ENCODE measurements at regions not wholly inside any gene's neighbourhood (a gene's known extent, or its start where the extent isn't known, plus 50 kb on each side); places are given as distances from the start of the nearest gene placed in this dataset.

DNA sequence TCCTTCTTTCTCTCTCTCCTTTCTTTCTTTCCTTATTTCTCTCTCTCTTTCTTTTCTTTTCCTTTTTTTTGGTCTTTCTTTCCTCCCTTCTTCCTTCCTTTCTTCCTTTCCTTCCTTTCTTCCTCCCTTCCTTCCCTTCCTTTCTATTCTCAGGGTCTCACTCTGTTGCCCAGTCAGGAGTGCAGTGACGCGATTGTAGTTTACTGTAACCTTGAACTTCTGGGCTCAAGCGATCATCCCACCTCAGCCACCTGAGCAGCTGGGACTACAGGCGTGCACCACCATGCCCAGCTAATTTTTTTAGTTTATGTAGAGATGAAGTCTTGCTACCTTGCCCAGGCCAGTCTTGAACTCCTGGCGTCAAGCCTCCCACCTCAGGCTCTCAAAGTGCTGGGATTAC lies 83.8 kb upstream of the PPM1B start:
- intact Hi-C loops (cut with micrococcal nuclease) (loop anchor here (5.0 kb wide), 1 partner anchor 872 kb away; no protein-coding TSS in a partner anchor), dilution Hi-C loops (cut with MboI; ENCODE audit: extremely low pct_ligation_motif_present, low sequenced_read_pairs) (no loop called here)
- Histone ChIP-seq H3K4me3 (replicated peaks in 1 of 3; ENCODE audit: insufficient read depth in 1 of 3, low read depth in 1 of 3, low read length in 3 of 3) (no peak overlapping the region), H3K9ac (replicated peaks; ENCODE audit: extremely low read depth, insufficient read depth, low read length) (no peak overlapping the region), H3K9me1 (replicated peaks; ENCODE audit: control insufficient read depth, extremely low read depth, insufficient read depth, low read length) (no peaks in the 10 kb centered on the region), H3K9me3 (replicated peaks; ENCODE audit: control insufficient read depth, insufficient read depth, low read length) (no peaks in the 10 kb centered on the region), H4K20me1 (replicated peaks; ENCODE audit: control insufficient read depth, extremely low read depth, insufficient read depth, low read length) (no peaks in the 10 kb centered on the region), H2AFZ (ENCODE audit: low read depth, low read length) (no peak overlapping the region), H3K79me2 (ENCODE audit: control insufficient read depth, insufficient read depth, low read length) (no peaks in the 10 kb centered on the region), H3K27me3 (ENCODE audit: control insufficient read depth in 2 of 2, insufficient read depth in 2 of 2, low read length in 2 of 2) (peaks cover 11 to 17% of the 10 kb centered on the region in 2 experiments), H3K4me1 (ENCODE audit: control insufficient read depth, extremely low read depth, insufficient read depth, low read length) (peaks cover 4% of the 10 kb centered on the region), H3K27ac (ENCODE audit: insufficient read depth, low read depth, low read length) (no peak overlapping the region), H3K36me3 (ENCODE audit: control insufficient read depth in 2 of 2, extremely low read depth in 1 of 2, insufficient read depth in 2 of 2, low read length in 2 of 2) (no peaks in the 10 kb centered on the region), H3K4me2 (ENCODE audit: insufficient read depth, low read length) (no peak overlapping the region)
- ChIA-PET CTCF (interaction anchor here (1.0 to 1.7 kb wide), 3 partner anchors 41 to 884 kb away, joined by 3 to 5 read pairs (median 3); no protein-coding TSS in a partner anchor), POLR2A (no interaction called here)
- no peak for DNase-seq (ENCODE audit: low read depth, low spot score)
- TF ChIP-seq MYC (IDR thresholded peaks at IDR 0.05; ENCODE audit: low read depth, low read length): no peak
- no peak for TF ChIP-seq GATA2 (IDR thresholded peaks at IDR 0.05; ENCODE audit: insufficient read depth, insufficient read length, low read depth, low read length)
- no peak for TF ChIP-seq EZH2 (IDR thresholded peaks at IDR 0.05; ENCODE audit: borderline replicate concordance, low read depth, low read length, severe bottlenecking)
- no peak for TF ChIP-seq FOS (IDR thresholded peaks at IDR 0.05; ENCODE audit: borderline replicate concordance, insufficient read depth, low read length)
- TF ChIP-seq, protein P1, sequence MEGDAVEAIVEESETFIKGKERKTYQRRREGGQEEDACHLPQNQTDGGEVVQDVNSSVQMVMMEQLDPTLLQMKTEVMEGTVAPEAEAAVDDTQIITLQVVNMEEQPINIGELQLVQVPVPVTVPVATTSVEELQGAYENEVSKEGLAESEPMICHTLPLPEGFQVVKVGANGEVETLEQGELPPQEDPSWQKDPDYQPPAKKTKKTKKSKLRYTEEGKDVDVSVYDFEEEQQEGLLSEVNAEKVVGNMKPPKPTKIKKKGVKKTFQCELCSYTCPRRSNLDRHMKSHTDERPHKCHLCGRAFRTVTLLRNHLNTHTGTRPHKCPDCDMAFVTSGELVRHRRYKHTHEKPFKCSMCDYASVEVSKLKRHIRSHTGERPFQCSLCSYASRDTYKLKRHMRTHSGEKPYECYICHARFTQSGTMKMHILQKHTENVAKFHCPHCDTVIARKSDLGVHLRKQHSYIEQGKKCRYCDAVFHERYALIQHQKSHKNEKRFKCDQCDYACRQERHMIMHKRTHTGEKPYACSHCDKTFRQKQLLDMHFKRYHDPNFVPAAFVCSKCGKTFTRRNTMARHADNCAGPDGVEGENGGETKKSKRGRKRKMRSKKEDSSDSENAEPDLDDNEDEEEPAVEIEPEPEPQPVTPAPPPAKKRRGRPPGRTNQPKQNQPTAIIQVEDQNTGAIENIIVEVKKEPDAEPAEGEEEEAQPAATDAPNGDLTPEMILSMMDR (IDR thresholded peaks at IDR 0.05; ENCODE audit: extremely low read depth in 1 of 2, insufficient read depth in 1 of 2, low read depth in 1 of 2, low read length in 2 of 2): no peak
- TF ChIP-seq, protein P2, sequence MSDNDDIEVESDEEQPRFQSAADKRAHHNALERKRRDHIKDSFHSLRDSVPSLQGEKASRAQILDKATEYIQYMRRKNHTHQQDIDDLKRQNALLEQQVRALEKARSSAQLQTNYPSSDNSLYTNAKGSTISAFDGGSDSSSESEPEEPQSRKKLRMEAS (IDR thresholded peaks at IDR 0.05; ENCODE audit: insufficient read depth, insufficient read length): no peak
- TF ChIP-seq JUN (IDR thresholded peaks at IDR 0.05; ENCODE audit: borderline replicate concordance, insufficient read depth, insufficient read length, low read depth): no peak
- TF ChIP-seq POLR2A (IDR thresholded peaks at IDR 0.05; ENCODE audit: low read depth, low read length): no peak
- TF ChIP-seq POLR2AphosphoS5 (IDR thresholded peaks at IDR 0.05; ENCODE audit: insufficient read depth, low read depth, low read length): no peak
- no TSS peak for BruUV-seq (replicated peaks)
- FAIRE-seq: no peak
